Liver (tissue), 8 donors: ENCODE measurements at regions not wholly inside any gene's neighbourhood (a gene's known extent, or its start where the extent isn't known, plus 50 kb on each side); places are given as distances from the start of the nearest gene placed in this dataset.
"Not testable (repeated sequence)": the region's sequence is repeated elsewhere in the genome, so short reads cannot be mapped to it uniquely, and the experiment has no call there.

ENCODE experiments used
- DNase-seq: peaks from one replicate; pipeline ENCODE4 v3.0.0-alpha.2; 2017; ENCODE audit warnings: low spot score
- H3K27ac ChIP-seq, 2 donors: one replicate each; pipeline ENCODE4 v1.7.0; 2013; ENCODE audit warnings: inconsistent platforms in 2 of 2, low read length in 2 of 2, control low read depth in 1 of 2, low read depth in 1 of 2, mild to moderate bottlenecking in 1 of 2
- H3K27me3 ChIP-seq, 4 donors: one replicate each; pipeline versions ENCODE4 v1.6.1 to v1.7.0; 2013; ENCODE audit warnings: low read length in 3 of 4, inconsistent platforms in 1 of 4, mild to moderate bottlenecking in 1 of 4, moderate library complexity in 1 of 4; ENCODE audit not compliant: control insufficient read depth in 4 of 4, insufficient read depth in 4 of 4
- H3K36me3 ChIP-seq, 4 donors: one replicate each; pipeline versions ENCODE4 v1.6.1 to v1.7.0; 2013; ENCODE audit warnings: low read length in 3 of 4, mild to moderate bottlenecking in 3 of 4, low read depth in 1 of 4, moderate library complexity in 1 of 4; ENCODE audit not compliant: control insufficient read depth in 4 of 4, insufficient read depth in 3 of 4
- H3K4me1 ChIP-seq, 4 donors: one replicate each; pipeline versions ENCODE4 v1.6.1 to v1.7.0; 2013; ENCODE audit warnings: low read length in 3 of 4, mild to moderate bottlenecking in 3 of 4, moderate library complexity in 1 of 4; ENCODE audit not compliant: control insufficient read depth in 4 of 4, insufficient read depth in 4 of 4
- H3K4me3 ChIP-seq, 3 donors: one replicate each; pipeline versions ENCODE4 v1.6.1 to v1.7.0; 2013; ENCODE audit warnings: low read length in 3 of 3, control low read depth in 1 of 3, low read depth in 1 of 3, mild to moderate bottlenecking in 1 of 3
- H3K9ac ChIP-seq, 2 donors: one replicate each; pipeline ENCODE4 v1.7.0; 2013; ENCODE audit warnings: low read length in 2 of 2, mild to moderate bottlenecking in 2 of 2, moderate library complexity in 2 of 2, control low read depth in 1 of 2, low read depth in 1 of 2
- H3K9me3 ChIP-seq, 4 donors: one replicate each; pipeline versions ENCODE4 v1.6.1 to v1.7.0; 2013; ENCODE audit warnings: low read length in 3 of 4; ENCODE audit not compliant: control insufficient read depth in 4 of 4
- EGR1 ChIP-seq, 2 donors: IDR thresholded peaks; 2 replicates each; pipeline ENCODE4 v1.6.1; 2016 to 2018; ENCODE audit warnings: antibody characterized with exemption in 2 of 2, low read depth in 2 of 2
- FOXA1 ChIP-seq: IDR thresholded peaks from 2 replicates; pipeline ENCODE4 v1.6.1; 2016; ENCODE audit warnings: antibody characterized with exemption
- FOXA2 ChIP-seq: IDR thresholded peaks from 2 replicates; pipeline ENCODE4 v1.6.1; 2016; ENCODE audit warnings: antibody characterized with exemption
- GABPA ChIP-seq, 2 donors: IDR thresholded peaks in 1 of 2; conservative IDR thresholded peaks in 1 of 2; 2 replicates each; pipeline ENCODE4 v1.6.1; 2016; ENCODE audit warnings: antibody characterized with exemption in 2 of 2, mild to moderate bottlenecking in 1 of 2, moderate library complexity in 1 of 2
- HNF4A ChIP-seq, 2 donors: conservative IDR thresholded peaks; 2 replicates each; pipeline ENCODE4 v1.6.1; 2016; ENCODE audit warnings: antibody characterized with exemption in 2 of 2, mild to moderate bottlenecking in 2 of 2
- HNF4G ChIP-seq: IDR thresholded peaks from 2 replicates; pipeline ENCODE4 v1.6.1; 2016; ENCODE audit warnings: antibody characterized with exemption
- JUND ChIP-seq, 2 donors: IDR thresholded peaks; 2 replicates each; pipeline ENCODE4 v1.6.1; 2016; ENCODE audit warnings: antibody characterized with exemption in 2 of 2
- NR2F2 ChIP-seq: IDR thresholded peaks from 2 replicates; pipeline ENCODE4 v1.6.1; 2016; ENCODE audit warnings: antibody characterized with exemption
- RAD21 ChIP-seq, 2 donors: IDR thresholded peaks; 2 replicates each; pipeline ENCODE4 v1.6.1; 2016; ENCODE audit warnings: antibody characterized with exemption in 2 of 2, mild to moderate bottlenecking in 2 of 2
- RXRA ChIP-seq, 2 donors: IDR thresholded peaks; 2 replicates each; pipeline ENCODE4 v1.6.1; 2017 to 2018; ENCODE audit warnings: antibody characterized with exemption in 2 of 2, mild to moderate bottlenecking in 1 of 2
- SP1 ChIP-seq: IDR thresholded peaks from 2 replicates; pipeline ENCODE4 v1.6.1; 2018; ENCODE audit warnings: antibody characterized with exemption, mild to moderate bottlenecking
- TAF1 ChIP-seq: conservative IDR thresholded peaks from 2 replicates; pipeline ENCODE4 v1.6.1; 2016; ENCODE audit warnings: antibody characterized with exemption, mild to moderate bottlenecking
- YY1 ChIP-seq: IDR thresholded peaks from 2 replicates; pipeline ENCODE4 v1.6.1; 2016; ENCODE audit warnings: antibody characterized with exemption, mild to moderate bottlenecking
- WGBS: extraction: QIAGEN DNeasy Blood & Tissue Kit; methylation state at CpG from one replicate; pipeline ENCODE4 v1.1.7; 2013; 5-methylcytosine and 5-hydroxymethylcytosine counted together
- TF ChIP-seq, protein P1 (sequence below): IDR thresholded peaks from 2 replicates; pipeline ENCODE4 v1.6.1; 2016; ENCODE audit warnings: antibody characterized with exemption
- TF ChIP-seq, protein P2 (sequence below): IDR thresholded peaks from 2 replicates; pipeline ENCODE4 v1.6.1; 2016; ENCODE audit warnings: antibody characterized with exemption
- TF ChIP-seq, protein P3 (sequence below): fragments of 150-350 bp; IDR thresholded peaks from 2 replicates; pipeline ENCODE4 v1.5.1; 2017; ENCODE audit warnings: improper control_type of control experiment, low read depth, low read length; ENCODE audit not compliant: missing input control
- TF ChIP-seq, protein P4 (sequence below): IDR thresholded peaks from 2 replicates; pipeline ENCODE4 v1.6.1; 2016; ENCODE audit warnings: antibody characterized with exemption, mild to moderate bottlenecking
- TF ChIP-seq, protein P5 (sequence below): IDR thresholded peaks from 2 replicates; pipeline ENCODE4 v1.6.1; 2016; ENCODE audit warnings: antibody characterized with exemption
- donor health status: healthy.
- donor health status: healthy.
- donor health status: healthy.
- donor health status: healthy.
- donor health status: healthy.

DNA sequence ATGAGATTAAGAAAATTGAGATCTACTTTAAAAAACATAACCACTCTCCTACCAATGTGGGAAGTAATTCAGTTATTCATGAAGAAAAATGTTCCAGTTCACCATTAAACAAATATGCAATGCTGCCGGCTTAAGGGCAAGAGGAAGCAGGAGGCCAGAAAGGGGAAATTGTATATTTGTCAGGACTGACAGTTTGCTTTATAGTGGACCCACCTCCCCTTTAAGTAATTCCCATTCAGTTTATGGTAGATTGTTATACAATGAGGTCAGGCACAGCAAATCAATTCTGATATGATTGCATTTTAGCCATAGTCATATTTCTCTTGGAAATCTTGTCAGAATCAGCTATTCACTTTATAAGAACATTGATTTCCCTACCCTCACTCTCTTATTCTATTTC is 547.8 kb downstream of the FRK start:
- no peaks in the 10 kb centered on the region for H3K9me3 ChIP-seq
- no peak overlapping the region for H3K4me3 ChIP-seq
- no peak overlapping the region for H3K27ac ChIP-seq
- H3K36me3 ChIP-seq = no peaks in the 10 kb centered on the region
- DNase-seq = no peak
- H3K27me3 ChIP-seq = no peaks in the 10 kb centered on the region
- H3K4me1 ChIP-seq = no peaks in the 10 kb centered on the region
- TF ChIP-seq, protein P1, sequence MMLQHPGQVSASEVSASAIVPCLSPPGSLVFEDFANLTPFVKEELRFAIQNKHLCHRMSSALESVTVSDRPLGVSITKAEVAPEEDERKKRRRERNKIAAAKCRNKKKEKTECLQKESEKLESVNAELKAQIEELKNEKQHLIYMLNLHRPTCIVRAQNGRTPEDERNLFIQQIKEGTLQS = no peak
- TF ChIP-seq EGR1 (IDR thresholded peaks at IDR 0.05; ENCODE audit: low read depth in 2 of 2) = no peak
- TF ChIP-seq FOXA1 = no peak
- no peak for TF ChIP-seq SP1
- TF ChIP-seq, protein P2, sequence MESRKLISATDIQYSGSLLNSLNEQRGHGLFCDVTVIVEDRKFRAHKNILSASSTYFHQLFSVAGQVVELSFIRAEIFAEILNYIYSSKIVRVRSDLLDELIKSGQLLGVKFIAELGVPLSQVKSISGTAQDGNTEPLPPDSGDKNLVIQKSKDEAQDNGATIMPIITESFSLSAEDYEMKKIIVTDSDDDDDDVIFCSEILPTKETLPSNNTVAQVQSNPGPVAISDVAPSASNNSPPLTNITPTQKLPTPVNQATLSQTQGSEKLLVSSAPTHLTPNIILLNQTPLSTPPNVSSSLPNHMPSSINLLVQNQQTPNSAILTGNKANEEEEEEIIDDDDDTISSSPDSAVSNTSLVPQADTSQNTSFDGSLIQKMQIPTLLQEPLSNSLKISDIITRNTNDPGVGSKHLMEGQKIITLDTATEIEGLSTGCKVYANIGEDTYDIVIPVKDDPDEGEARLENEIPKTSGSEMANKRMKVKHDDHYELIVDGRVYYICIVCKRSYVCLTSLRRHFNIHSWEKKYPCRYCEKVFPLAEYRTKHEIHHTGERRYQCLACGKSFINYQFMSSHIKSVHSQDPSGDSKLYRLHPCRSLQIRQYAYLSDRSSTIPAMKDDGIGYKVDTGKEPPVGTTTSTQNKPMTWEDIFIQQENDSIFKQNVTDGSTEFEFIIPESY = no peak
- TF ChIP-seq, protein P3, sequence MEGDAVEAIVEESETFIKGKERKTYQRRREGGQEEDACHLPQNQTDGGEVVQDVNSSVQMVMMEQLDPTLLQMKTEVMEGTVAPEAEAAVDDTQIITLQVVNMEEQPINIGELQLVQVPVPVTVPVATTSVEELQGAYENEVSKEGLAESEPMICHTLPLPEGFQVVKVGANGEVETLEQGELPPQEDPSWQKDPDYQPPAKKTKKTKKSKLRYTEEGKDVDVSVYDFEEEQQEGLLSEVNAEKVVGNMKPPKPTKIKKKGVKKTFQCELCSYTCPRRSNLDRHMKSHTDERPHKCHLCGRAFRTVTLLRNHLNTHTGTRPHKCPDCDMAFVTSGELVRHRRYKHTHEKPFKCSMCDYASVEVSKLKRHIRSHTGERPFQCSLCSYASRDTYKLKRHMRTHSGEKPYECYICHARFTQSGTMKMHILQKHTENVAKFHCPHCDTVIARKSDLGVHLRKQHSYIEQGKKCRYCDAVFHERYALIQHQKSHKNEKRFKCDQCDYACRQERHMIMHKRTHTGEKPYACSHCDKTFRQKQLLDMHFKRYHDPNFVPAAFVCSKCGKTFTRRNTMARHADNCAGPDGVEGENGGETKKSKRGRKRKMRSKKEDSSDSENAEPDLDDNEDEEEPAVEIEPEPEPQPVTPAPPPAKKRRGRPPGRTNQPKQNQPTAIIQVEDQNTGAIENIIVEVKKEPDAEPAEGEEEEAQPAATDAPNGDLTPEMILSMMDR = no peak
- no peak for TF ChIP-seq NR2F2
- TF ChIP-seq, protein P4, sequence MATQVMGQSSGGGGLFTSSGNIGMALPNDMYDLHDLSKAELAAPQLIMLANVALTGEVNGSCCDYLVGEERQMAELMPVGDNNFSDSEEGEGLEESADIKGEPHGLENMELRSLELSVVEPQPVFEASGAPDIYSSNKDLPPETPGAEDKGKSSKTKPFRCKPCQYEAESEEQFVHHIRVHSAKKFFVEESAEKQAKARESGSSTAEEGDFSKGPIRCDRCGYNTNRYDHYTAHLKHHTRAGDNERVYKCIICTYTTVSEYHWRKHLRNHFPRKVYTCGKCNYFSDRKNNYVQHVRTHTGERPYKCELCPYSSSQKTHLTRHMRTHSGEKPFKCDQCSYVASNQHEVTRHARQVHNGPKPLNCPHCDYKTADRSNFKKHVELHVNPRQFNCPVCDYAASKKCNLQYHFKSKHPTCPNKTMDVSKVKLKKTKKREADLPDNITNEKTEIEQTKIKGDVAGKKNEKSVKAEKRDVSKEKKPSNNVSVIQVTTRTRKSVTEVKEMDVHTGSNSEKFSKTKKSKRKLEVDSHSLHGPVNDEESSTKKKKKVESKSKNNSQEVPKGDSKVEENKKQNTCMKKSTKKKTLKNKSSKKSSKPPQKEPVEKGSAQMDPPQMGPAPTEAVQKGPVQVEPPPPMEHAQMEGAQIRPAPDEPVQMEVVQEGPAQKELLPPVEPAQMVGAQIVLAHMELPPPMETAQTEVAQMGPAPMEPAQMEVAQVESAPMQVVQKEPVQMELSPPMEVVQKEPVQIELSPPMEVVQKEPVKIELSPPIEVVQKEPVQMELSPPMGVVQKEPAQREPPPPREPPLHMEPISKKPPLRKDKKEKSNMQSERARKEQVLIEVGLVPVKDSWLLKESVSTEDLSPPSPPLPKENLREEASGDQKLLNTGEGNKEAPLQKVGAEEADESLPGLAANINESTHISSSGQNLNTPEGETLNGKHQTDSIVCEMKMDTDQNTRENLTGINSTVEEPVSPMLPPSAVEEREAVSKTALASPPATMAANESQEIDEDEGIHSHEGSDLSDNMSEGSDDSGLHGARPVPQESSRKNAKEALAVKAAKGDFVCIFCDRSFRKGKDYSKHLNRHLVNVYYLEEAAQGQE = no peak
- no peak for TF ChIP-seq FOXA2
- TF ChIP-seq HNF4A (conservative IDR thresholded peaks at IDR 0.05) = no peak
- no peak for TF ChIP-seq GABPA (IDR thresholded peaks at IDR 0.05 in 1 of 2, conservative IDR thresholded peaks at IDR 0.05 in 1 of 2)
- TF ChIP-seq JUND (IDR thresholded peaks at IDR 0.05) = no peak
- no peak for TF ChIP-seq YY1
- TF ChIP-seq RAD21 (IDR thresholded peaks at IDR 0.05) = no peak
- no peak for TF ChIP-seq RXRA (IDR thresholded peaks at IDR 0.05)
- TF ChIP-seq TAF1 = no peak
- WGBS = 57% methylated on average over 1 of the region's 1 CpG
- no peak overlapping the region for H3K9ac ChIP-seq

DNA sequence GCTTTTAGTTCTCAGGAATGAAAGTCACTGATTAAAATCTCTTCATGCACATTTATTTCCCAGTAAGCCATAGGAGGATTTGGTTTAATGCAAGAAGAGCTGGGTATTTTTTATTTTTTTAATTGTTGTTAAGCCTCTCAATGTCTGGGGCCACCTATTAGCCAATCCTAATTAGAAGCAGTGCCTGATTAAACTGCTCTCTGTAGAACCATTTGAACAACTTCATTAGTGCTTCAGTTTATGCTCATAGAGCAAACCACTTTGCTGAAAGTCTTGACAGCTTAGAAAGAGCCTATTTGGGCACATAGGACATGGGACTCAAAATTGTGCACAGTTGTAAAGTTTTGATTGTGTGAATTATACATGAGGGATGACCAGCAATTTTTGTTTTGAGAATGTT is 548.9 kb downstream of the FRK start:
- Histone ChIP-seq H3K4me3 (no peak overlapping the region), H3K9ac (no peak overlapping the region), H3K4me1 (no peaks in the 10 kb centered on the region), H3K9me3 (no peaks in the 10 kb centered on the region), H3K27me3 (no peaks in the 10 kb centered on the region), H3K27ac (no peak overlapping the region), H3K36me3 (no peaks in the 10 kb centered on the region)
- TF ChIP-seq, protein P3 = no peak
- TF ChIP-seq FOXA1 (no peak), HNF4G (no peak), TAF1 (no peak), RXRA (IDR thresholded peaks at IDR 0.05) (no peak), NR2F2 (no peak), SP1 (no peak), EGR1 (IDR thresholded peaks at IDR 0.05; ENCODE audit: low read depth in 2 of 2) (no peak), GABPA (IDR thresholded peaks at IDR 0.05 in 1 of 2, conservative IDR thresholded peaks at IDR 0.05 in 1 of 2) (no peak)
- TF ChIP-seq, protein P1 = no peak
- TF ChIP-seq, protein P5, sequence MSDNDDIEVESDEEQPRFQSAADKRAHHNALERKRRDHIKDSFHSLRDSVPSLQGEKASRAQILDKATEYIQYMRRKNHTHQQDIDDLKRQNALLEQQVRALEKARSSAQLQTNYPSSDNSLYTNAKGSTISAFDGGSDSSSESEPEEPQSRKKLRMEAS = no peak
- DNase-seq = no peak

DNA sequence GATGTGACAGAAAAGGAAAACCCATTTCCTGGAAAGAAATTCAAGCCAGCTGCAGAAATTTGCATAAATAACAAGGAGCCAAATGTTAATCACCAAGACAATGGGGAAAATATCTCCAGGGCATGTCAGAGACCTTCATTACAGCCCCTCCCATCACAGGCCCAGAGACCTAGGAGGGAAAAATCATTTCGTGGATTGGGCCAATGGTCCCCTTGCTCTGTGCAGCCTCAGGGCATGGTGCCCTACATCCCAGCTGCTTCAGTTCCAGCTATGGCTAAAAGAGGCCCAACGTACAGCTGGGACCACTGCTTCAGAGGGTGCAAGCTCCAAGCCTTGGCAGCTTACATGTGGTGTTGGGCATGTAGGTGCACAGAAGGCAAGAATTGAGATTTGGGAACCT is 558.3 kb downstream of the FRK start:
- H3K9ac ChIP-seq, DNase-seq, H3K27me3 ChIP-seq, H3K27ac ChIP-seq, H3K9me3 ChIP-seq, H3K36me3 ChIP-seq, H3K4me1 ChIP-seq, H3K4me3 ChIP-seq: not testable (repeated sequence)
- WGBS = 67% methylated on average over 2 of the region's 2 CpGs
